ENCODE measurements at regions not wholly inside any gene's neighbourhood (a gene's known extent, or its start where the extent isn't known, plus 50 kb on each side); places are given as distances from the start of the nearest gene placed in this dataset.

DNA sequence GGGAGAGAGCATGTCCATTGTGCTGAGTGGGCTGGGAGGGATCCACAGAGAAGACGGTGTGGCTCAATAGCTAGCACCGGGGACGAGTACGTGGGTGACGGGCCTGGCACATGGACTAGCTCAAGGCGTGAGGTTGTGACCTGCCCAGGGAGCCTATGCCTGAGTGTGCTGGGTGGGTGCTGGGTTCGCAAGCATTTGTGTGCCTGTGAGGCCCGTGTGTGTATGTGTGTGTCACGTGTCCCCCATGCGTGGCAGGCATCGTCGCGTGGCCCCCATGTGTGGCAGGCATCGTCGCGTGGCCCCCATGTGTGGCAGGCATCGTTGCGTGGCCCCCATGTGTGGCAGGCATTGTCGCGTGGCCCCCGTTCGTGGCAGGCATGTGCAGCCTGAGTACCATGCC, 109.2 kb downstream of the TMEM121 start:
- no peak for TF ChIP-seq CTCF (conservative IDR thresholded peaks at IDR 0.05; ENCODE audit: low read depth, low read length)
- TF ChIP-seq EZH2 (IDR thresholded peaks at IDR 0.05; ENCODE audit: borderline replicate concordance, low read depth, low read length, poor library complexity, severe bottlenecking), result no peak
